ENCODE measurements at regions not wholly inside any gene's neighbourhood (a gene's known extent, or its start where the extent isn't known, plus 50 kb on each side); places are given as distances from the start of the nearest gene placed in this dataset.
"Not testable (repeated sequence)": the region's sequence is repeated elsewhere in the genome, so short reads cannot be mapped to it uniquely, and the experiment has no call there.

DNA sequence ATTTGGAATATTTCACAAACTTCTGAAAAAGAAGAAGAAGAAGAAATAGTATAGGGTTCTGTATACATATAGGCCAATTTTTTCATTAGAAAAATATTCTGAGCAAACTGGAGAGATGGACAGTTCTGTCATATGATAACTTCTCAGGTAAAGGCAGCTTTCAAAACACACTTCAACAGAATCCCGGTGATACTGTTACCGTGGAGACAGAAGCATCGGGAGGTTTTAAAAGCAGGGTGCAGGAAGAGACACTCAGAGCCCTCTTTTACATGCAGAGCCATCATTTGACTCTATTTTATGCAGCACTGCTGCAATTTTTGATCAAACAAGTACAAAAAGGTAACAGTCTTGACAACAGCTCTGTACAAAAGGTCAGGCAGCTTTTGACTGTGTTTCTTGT is 1785.4 kb downstream of the LRRC4C start:
- no peak for DNase-seq

DNA sequence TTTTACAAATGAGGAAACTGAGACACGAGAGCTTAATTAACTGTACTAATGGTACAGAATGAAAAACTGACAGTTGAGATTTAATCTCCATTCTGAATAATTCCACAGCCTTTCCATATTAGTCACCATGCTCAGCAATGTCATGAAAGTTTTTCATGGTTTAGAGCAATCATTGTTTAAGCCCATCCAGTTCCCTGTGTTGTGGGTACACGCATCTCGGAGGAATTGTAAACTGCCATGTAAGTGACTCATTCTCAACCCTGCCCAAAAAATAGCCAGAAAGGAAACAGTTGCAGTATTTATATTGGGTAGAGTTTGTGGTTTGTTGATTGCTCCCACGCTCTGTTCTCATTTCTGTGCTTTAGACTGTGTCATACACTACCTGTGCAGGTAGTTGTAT is 1790.8 kb downstream of the LRRC4C start:
- no peak for DNase-seq

DNA sequence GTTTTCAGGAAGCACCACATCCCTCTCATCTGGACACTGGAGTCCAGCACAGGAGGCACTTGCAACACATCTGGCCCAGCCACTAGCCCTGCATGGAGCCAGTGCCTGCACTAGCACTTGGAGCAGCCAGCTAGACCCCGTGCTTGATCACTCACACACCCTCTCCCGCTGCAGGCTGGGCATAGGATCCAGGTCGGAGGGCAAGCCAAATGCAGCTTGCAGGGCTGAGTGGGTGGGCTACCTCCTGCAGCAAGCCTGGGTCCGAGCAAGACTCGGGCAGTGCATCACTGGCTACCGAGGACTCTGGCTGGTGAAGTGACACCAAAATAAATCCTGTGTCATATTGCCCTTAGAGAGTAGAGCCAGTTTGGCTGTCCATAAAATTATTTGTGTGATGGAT is 1795.4 kb downstream of the LRRC4C start:
- DNase-seq, result no peak

DNA sequence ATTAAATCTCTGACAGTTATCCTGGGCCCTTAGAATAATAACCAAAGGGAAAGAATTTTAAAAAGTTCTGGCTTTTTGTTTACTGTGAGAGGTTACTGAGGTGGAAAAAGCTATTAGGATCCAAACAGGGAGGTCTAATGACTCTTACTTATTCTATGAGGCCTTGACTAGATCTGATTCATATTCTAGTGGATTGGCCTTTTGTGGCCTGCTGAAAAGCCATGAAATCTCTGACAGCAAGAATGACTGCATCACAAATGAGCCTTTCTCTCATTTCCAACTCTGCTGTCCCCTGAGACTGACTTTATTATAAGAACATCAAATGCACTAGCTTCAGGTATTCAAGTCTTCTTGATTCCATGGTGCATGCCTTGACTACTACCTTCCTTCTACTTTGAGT is 1797.6 kb downstream of the LRRC4C start:
- no peak for DNase-seq

DNA sequence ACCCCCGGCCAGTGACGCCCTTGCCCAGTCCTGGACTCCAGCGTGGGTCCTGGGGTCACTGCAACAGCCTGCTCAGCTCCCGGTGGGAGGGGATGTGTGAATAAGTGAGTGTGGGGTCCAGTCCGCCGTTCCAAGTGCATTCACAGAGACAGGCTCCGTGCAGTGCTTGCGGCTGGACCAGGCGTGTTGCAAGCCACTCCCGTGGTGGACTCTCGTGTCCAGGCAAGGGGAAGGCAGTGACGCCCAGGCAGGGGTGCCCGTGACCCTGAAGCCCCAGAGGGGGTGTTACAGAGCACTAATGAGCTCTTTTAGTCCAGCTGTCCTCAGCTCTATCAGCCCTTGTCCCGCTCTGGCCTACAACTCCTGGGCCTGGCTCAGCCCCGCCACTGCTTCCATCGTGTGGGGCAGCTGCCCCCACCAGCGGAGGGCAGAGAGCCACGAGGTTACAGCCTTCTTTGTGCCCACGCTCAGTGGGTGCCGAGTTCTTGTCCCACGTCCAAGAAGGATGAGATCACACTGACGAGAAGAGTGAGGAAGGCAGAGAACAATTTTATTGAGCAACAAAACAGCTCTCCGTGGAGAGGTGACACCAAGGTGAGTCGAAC is 1807.5 kb downstream of the LRRC4C start:
- DNase-seq, result peak in 1 of 14 donors; percentile 1

DNA sequence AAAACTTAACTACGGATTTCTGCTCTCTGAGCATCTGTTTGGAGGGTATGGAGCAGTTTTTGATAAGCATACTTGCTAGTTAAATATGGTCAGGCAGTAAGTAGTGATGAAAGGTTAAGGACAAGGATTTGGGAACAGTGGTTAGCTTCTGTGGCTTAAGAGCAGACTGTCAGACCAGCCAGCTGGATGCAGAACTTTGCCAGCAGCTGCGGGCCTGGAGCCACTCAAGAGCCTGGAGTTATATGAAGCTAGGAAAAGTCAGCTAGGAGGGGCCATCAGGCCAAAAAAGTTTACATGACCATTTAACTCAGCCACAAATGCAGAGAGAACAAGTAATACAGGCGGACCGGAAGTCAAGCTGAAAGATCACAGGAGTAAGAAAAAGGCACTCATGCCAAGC is 1817.7 kb downstream of the LRRC4C start:
- DNase-seq, result no peak

DNA sequence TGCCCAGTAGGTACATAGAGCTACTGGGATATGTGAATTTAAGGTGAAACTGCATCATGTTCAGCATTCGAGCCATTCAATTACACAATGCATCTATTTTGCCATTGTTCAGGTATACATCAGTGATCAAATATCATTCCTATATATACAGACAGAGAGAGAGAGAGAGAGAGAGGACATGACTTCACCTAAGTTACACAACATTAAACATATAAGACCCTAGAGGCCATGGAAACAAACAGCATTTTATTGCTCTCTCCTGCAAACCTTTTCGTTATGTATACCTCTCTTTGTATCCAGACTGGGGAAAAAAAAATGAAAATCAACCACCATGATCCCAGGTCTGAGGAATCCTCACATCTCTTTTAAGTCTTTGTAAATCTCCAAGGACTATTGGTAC is 1829.1 kb downstream of the LRRC4C start:
- DNase-seq, result no peak

DNA sequence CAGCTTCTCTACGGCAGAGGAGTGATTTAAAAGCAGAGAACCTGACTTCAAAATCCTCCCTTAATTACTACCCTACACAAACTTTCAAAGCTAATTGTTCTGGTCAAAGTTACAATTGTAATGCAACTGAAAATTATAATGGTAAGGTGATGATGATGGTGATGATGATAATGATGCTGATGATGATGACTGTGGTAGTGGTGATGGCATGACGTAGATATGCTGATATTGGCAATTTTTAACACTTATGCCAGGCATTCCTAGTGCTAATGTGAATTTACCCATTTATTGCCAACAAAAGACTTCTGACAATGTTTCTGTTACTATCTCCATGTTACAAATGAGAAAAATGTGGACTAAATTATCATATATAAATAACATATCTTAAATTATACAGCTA is 1831.1 kb downstream of the LRRC4C start:
- DNase-seq, result no peak

DNA sequence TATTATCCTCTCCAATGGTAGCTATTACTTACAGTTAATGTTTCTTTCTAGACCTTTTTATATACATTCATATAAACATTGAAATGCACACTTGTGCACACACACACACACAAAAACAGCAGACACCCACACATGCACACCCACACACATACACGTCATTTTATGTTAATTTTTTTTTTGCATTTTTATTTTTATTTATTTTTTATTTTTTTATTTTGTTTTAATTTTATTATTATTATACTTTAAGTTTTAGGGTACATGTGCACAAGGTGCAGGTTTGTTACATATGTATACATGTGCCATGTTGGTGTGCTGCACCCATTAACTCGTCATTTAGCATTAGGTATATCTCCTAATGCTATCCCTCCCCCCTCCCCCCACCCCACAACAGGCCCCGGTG is 1839.1 kb downstream of the LRRC4C start:
- DNase-seq, result not testable (repeated sequence)

DNA sequence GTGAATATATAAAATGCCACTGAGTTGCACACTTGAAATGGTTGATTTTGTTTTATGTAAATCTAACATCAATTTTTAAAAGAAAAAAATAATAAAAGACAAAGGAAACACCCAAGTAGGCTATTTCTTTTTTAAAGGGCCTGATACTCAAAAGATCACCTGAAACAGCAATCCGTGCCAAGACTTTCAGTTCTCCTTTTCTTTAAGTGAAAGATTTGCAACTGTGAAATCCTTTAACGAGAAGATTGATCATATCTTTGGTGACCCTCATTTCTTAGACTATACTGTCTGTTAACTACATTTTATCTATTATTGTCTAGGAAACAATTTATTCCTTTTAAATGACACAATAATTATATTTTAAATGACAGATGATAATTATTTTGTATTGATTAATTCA is 1841.5 kb downstream of the LRRC4C start:
- DNase-seq, result no peak

DNA sequence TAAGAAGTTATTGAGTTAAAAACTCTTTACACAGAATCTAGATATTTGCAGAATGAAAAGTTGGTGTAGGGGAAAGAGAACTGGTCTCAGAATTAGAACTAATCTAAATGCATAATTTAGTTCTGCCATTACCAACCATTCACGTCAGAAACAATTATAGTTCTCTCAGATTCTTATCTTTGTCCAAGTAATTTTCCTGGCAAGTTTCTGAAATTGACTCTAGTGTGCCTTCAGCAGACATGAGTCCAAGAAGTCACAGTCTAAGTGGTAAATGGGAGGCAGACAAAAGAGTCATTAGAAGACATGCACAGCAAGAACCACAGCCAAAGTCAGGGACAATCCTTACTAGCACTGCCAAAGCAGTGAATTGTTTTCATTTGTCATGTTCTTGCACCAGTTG is 1870.1 kb downstream of the LRRC4C start:
- DNase-seq, result no peak

DNA sequence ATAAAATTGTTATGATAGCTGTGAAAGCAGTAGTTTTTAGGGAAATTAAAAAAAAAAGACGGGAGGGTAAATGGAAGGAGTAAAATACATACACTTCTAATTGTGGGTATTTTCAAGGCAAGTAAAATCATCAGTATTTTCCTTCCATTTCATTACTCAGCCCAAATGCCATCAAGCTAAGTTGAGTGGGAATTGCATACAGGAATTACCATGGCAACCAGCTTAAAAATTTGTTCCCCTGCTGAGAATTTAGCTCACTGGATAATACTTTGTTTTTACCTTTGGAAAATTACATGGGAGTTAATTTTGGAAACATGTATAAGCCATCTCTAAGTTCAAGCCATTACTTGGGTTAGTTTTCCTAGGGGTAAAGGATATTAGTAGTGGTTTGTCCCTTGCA is 1873.4 kb downstream of the LRRC4C start:
- no peak for DNase-seq

DNA sequence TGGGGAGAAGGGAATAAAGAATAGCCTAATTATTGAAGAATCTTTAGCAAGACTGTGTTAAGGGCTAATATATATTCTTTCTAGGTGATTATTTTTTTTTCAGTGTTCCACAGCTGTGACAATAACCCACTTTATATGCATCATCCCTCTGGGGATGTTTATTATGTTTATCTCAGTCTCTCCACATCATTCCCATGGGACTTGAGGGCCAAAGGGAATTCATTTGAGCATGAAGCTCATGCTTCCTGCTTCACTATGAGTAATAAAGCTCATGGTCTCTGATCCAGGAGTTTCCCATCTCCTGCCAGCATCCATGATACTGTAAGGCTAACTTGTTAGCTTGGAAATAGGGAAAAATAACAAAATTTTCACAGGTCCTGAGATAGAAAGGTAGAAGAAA is 1888.4 kb downstream of the LRRC4C start:
- no peak for DNase-seq

DNA sequence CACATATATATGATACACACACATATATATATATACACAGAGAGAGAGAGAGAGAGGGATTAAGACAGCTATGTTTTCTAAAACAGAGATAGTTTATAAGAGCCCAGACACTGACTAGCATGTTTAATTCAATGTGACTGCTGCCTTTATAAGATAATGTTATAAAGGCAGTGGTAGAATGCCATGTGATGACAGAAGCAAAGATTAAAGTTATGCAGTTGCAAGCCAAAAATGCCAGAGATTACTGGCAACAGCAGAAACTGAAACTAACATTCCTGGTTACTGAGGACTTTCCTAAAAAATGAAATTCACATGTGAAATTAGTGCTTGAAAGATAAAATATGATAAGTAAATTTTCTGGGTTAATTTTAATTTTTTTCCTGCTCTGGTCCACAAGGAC is 1888.9 kb downstream of the LRRC4C start:
- no peak for DNase-seq

DNA sequence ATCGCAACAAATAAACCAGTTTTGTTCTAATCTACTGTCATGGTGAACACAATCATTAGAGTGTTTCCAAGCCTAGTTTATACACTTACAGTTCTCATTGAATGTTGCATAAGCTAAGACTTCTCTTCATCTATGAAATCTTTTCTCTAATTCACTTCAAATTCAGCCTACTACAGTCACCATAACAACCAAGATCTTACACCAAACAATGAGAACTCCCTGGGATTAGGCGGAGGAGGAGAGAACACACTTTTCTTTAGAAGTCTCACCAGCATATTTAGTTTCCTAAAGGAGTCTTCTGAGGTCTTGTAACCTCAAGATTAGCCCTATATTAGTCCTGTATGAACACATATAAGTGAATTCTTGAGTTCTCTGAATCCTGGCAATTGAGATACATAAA is 1889.7 kb downstream of the LRRC4C start:
- no peak for DNase-seq

DNA sequence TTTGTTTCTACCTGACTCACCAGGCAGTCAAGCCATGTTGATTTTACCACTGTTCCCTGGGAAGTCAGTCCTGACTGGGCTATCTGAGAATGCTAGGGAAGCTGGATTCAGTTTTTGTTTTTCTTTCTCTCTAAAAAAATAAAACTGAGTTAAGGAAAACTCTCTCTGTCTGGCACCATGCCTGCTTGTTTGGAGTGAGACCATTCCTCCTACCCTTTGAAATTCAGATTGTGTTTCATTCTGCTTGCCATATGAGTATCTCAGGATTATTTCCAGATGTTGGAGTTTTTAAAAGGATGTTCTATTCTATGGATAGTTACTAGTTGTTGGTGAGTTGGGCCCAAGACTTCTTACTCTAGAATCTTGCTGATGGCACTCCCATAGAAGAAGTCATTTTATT is 1917.0 kb downstream of the LRRC4C start:
- DNase-seq, result no peak

DNA sequence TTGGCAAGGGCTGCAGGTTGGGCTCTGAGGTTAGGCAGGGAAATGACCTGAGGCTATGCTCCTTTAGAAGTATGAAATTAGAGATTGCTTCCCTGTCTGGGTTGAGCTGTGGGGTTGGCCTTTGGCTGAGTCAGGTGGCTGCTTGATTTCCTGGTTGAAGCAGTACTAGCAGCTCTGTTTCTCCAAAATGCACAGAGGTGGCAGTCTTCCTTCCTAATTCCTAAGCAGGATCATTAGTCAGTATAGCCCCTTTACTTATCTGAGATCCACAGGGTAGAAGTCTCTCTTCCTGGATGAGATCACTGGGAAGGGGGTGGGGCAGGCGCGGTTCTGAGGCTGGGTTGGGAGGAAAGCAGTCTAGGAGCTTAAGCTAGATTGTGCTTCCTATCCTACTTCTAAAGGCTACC is 1917.5 kb downstream of the LRRC4C start:
- DNase-seq, result no peak

DNA sequence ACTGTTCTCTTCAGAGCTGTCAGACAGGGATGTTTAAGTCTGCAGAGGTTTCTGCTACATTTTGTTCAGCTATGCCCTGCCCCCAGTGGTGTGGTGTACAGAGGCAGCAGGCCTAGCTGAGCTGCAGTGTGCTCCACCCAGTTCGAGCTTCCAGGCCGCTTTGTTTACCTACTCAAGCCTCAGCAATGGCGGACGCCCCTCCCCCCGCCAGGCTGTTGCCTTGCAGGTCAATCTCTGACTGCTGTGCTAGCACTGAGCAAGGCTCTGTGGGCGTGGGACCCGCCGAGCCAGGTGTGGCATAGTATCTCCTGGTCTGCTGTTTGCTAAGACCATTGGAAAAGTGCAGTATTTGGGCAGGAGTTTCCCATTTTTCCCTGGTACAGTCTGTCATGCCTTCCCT is 1923.1 kb downstream of the LRRC4C start:
- DNase-seq, result not testable (repeated sequence)

All from C1 segment of cervical spinal cord (tissue), 14 donors.